Stimulated activated CD4-positive, alpha-beta T cell treated with anti-CD3 and anti-CD28 coated beads, Interleukin-1b, Interleukin-23, amount 100 ng/mL, for 48 hours (primary cell): ENCODE measurements at regions not wholly inside any gene's neighbourhood (a gene's known extent, or its start where the extent isn't known, plus 50 kb on each side); places are given as distances from the start of the nearest gene placed in this dataset.

ENCODE experiments used
- DNase-seq: peaks from one replicate; pipeline ENCODE4 v3.0.0-alpha.2; 2020

- no peak for DNase-seq
Measured at GRCh38 chr15:46120713-46121112, 485.9 kb downstream of the SQOR start.

DNA sequence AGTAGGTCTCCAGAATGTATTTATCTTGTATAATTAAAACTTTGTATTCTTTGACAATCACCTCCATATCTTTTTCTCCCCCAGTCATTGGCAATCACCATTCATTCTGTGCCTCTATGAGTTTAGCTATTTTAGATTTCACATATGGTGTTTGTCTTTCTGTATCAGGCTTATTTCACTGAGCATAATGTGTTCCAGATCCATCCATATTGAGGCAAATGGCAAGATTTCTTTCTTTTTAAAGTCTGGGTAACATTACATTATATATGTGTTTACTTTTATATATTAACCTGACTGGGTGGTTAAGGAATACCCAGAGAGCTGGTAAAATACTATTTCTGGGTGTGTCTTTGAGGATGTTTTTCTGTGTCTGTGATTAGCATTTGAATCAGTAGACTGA lies 486.6 kb downstream of the SQOR start:
- no peak for DNase-seq

DNA sequence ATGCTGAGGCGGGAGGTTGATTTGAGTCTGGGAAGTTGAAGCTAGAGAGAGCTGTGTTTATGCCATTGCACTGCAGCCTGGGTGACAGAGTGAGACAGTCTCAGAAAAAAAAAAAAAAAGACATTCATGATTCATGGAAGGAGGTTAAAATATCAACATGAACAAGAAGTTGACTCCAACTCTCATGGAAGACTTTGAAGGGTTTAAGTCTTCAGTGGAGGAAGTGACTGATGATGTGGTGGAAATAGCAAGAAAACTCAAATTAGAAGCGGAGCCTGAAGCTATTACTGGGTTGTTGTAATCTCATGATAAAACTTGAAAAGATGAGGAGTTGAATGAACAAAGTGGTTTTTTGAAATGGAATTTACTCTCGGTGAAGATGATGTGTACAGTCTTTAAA lies 491.8 kb downstream of the SQOR start:
- no peak for DNase-seq

- no peak for DNase-seq
Measured at GRCh38 chr15:46127361-46127874, 492.6 kb downstream of the SQOR start.

GRCh38 chr15:46129145-46129544 lies 494.3 kb downstream of the SQOR start:
- DNase-seq, result no peak

DNA sequence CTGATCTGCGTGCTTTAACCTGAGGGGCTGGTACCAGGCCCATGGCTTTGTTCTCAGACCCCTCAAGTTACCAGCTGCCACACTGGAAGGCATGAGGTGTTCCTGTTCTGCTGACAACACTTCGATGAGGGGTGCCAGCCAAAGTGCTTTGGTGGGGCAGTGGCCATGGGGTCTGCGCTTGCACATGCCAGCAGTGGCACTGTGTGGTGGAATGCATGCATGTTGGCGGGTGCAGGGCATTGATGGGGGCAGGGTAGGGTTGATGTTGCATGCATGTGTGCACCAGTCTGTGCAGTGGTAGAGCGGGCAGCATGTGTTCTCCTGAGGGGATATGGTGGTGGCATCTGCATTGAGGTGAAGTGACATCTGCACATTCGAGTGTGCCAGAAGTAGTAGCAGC lies 497.0 kb downstream of the SQOR start:
- DNase-seq, result no peak

DNA sequence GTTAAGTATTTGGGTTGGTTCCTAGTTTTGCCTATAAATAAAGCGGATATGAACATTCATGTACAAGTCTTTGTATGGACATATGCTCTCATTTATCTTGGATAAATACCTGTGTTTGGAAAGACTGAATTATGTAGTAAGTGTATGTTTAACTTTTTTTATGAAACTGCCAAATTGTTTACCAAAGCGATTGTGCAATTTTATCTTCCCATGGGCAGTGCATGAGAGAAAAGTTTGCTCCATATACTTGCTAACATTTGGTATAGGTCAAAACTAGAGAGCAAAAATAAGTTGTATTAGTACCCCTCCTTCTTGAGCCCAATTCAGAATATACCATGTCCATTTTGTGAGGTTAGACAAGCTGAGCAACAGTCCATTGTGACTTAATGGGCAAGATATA lies 502.6 kb downstream of the SQOR start:
- DNase-seq, result no peak

DNA sequence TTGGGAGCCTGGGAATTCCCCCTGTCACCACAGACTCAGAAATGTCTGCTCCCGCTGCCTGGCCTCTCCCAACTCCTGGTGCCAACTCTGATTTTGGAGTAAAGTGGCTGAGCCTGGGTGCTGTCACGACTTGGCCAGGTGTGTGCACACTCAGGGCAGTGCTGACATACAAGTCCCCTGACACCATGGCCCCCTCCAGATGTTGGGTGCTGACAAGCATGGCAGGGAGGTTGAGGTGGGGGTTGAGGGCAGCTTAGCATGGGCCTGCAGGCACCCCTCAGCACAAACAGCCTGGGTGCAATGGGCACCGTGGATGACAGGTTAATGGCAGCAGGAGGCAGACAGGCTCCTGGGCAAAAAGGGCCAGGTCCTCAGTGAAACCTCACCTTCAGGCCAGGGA lies 511.2 kb downstream of the SQOR start:
- DNase-seq, result no peak

- no peak for DNase-seq
Measured at GRCh38 chr15:46146915-46147314, 512.1 kb downstream of the SQOR start.

DNA sequence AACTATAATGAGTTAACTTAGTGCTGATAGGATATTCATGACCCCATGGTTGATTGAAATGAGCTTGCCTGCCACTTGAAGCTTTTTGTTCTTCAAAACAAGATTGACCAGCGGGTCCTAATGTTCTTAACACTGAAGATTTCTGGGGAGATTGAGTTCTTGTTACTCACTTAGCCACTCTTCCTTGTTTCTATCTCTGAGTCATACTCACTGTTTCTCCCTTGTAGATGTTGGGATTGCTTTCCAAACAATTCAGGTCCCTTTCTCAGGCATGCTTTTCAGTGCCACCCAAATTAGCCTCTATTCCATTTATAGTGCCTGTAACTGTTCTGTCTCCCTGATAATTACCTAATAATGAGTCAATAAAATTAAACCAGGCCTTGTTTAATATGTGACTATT lies 517.0 kb downstream of the SQOR start:
- DNase-seq, result no peak

DNA sequence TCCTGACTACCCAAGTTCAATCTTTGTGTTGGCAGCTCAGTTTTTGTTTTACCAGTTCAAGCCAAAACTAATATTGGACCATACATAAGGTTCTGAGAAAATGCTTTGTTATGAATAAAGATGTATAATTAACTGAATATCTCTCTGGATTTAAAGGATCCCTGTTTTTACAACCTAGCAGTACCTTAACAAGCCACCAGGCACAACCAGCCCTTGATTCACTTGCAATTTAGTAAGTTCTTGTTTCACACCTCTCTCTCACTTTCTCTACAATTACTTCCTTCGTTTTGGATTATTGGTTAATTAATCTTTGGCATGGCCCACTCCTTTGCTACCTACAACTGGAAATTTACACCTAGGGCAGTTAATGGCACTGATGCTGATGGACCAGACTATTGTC lies 531.9 kb downstream of the SQOR start:
- DNase-seq, result no peak

DNA sequence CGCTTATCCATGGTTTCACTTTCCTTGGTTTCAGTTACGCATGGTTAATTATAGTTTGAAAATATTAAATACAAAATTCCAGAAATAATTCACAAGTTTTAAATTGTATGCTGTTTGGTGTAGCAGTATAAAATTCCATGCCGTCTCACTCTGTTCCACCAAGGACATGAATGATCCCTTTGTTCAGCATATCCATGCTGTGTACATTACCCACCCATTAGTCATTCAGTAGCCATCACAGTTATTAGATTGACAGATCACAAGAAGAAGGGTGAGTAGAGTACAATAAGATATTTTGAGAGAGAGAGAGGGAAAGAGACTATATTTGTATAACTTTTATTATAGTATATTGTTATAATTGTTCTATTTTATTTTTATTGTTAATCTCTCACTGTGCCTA lies 535.5 kb downstream of the SQOR start:
- no peak for DNase-seq

GRCh38 chr15:46174122-46174521 lies 539.3 kb downstream of the SQOR start:
- DNase-seq, result no peak

DNA sequence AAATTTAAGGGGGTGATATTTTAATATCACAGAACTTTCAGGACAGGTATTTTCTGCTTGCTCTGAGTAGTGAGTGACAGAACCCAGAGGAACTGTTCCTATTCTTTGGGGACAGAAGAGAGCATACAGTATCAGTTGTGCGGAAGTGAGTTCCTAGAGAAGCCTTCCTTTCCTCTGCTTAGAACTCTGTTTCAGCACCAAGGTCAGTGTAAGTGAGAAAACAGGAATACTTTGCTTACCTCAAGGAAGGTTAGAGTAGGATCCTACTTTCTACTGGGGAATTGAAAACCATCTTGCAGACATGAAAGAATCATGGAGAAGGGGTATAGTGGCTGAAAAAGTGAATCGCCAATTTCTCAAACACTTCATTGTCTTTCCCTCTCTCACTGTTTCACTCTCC lies 542.4 kb downstream of the SQOR start:
- no peak for DNase-seq

DNA sequence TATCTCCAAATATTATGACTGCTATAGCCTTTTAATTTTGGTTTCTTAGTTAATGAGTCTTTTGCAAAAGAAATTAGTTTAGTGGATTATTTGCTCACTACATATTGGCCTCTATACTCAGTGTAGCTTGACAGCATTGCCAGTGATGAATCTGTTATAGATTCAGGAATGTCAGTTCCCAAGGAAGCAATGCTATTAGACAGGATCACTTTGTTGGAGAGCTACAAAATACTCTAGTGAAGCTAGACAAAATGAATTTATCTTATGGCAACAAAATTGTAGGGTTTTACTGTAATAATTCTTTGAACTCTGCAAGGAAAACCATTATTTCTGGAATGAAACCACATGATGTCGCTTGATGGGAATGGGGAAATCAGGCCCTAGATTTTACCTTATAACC lies 543.3 kb downstream of the SQOR start:
- DNase-seq, result no peak

GRCh38 chr15:46207341-46207740 lies 572.5 kb downstream of the SQOR start:
- DNase-seq, result no peak

- DNase-seq, result no peak
Measured at GRCh38 chr15:46213551-46213950, 578.7 kb downstream of the SQOR start.

DNA sequence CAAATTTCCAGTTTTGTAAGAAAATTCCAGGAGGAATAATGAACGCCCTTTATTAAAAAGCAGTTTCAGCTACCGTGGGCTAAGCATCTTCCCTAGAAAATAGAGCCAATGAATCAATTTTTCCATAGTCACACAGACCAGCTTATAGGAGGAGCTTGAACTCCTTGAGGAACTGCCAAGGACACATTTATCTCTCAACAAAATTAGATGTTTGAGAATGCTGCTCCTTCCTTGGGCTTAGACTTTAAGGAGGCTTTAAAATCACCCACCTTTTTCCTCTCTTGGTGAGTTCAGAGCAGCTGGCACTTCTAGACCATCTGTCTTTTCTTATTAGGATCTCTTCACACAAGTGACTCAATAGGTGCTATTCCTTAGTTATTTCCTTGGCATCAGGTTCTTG lies 588.0 kb downstream of the SQOR start:
- DNase-seq, result no peak

- no peak for DNase-seq
Measured at GRCh38 chr15:46229263-46229662, 594.4 kb downstream of the SQOR start.

DNA sequence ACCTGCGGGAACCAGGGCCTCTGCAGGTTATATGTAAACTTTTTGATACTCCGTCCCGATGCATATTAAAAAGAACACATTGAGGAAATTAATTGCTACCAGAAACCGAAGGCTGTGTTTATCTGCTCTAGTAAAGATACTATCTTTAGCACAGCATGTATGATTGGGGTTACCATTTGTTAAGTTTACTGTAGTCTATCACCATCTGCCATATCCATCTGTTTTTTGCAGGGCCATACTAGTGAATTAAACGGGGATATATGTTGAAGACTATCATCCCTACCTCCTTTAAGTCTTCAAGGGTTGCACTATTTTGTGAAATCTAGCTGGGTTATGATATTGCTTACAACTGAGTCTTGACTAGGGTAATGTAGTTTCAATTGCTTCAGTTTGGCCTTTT lies 597.0 kb downstream of the SQOR start:
- DNase-seq, result no peak

DNA sequence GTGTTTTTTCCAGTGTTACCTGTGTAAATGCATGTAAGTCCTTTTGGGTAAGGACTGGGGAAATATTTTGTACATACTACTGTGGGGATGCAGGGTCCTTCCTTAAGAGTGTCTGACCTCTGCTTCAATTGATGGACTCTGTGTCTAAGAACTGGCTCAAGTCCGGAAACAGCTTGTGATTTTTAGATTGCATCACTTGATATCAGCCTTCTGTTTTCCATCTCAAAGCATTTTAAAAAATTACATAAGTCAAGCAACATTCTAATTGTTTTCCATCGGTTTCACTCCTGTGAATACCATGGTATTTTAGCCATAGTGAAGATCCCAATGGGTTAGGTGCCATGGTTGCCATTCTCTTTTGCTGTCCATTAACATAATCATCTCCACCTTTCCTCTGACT lies 597.6 kb downstream of the SQOR start:
- DNase-seq, result no peak

- DNase-seq, result no peak
Measured at GRCh38 chr15:46242935-46243334, 608.1 kb downstream of the SQOR start.

DNA sequence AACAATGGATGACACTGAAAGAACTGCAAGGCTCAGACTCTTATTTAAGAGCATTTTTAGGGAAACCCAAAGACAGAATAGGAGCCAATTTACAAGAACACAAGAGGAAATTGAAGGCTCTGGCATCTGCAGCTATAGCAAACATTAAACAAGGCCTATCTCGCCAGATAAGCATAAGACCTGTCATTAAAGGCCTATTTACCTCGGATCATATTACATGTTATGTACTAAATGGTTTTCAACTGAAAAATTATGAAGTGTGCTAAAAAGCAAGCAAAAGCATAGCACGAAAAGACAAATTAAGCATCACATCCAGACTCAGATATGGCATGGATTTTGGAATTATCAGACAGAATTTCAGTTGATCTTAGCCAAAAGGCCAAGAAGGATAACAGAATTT lies 617.1 kb downstream of the SQOR start:
- DNase-seq, result no peak

DNA sequence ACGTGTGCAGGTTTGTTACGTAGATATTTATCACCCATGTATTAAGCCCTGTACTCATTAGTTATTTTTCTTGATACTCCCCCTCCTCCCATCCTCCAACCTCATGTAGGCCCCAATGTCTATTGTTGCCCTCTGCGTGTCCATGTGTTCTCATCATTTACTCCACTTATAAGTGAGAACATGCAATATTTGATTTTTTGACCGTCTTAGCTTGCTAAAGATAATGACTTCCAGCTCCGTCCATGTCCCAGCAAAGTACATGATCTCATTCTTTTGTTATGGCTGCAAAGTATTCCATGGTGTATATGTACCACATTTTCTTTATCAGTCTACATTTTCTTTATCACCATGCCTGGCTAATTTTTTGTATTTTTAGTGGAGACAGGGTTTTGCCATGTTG lies 623.2 kb downstream of the SQOR start:
- no peak for DNase-seq

- no peak for DNase-seq
Measured at GRCh38 chr15:46260937-46261336, 626.1 kb downstream of the SQOR start.
